ENCODE measurements at regions not wholly inside any gene's neighbourhood (a gene's known extent, or its start where the extent isn't known, plus 50 kb on each side); places are given as distances from the start of the nearest gene placed in this dataset.
"Not testable (repeated sequence)": the region's sequence is repeated elsewhere in the genome, so short reads cannot be mapped to it uniquely, and the experiment has no call there.

GRCh38 chr10:58066979-58067378 is 200.7 kb downstream of the IPMK start:
- DNase-seq, result no peak

- no peak for DNase-seq
Observed at GRCh38 chr10:58066126-58066525, 201.6 kb downstream of the IPMK start.

- DNase-seq, result no peak
Observed at GRCh38 chr10:58065529-58065815, 202.2 kb downstream of the IPMK start.

GRCh38 chr10:58064714-58065528 is 202.8 kb downstream of the IPMK start:
- peak; percentile 25 for DNase-seq

GRCh38 chr10:58063861-58064480 is 203.7 kb downstream of the IPMK start:
- DNase-seq, result no peak

GRCh38 chr10:58058683-58059082 is 209.0 kb downstream of the IPMK start:
- DNase-seq, result not testable (repeated sequence)

DNA sequence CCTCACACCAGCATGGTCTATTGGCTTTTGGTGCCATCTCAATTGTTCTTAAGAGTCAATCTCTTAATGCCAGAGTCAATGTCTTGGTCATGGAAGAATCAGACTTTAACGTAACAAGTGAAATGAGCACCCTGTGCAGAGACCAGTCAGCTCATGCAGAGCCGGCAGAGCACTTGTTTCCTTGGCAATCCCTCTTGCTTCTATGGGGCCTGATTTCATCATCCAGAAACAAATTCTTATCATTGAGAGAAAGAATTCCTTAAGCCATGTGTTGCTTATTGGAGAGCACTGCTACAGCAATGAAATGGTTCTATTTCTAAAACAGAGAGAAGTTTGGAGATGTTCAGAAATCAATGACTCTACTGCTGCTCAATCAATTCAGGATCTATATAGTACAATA is 212.8 kb downstream of the IPMK start:
- DNase-seq, result no peak

- no peak for DNase-seq
Observed at GRCh38 chr10:58052772-58053171, 214.9 kb downstream of the IPMK start.

- no peak for DNase-seq
Observed at GRCh38 chr10:58050575-58050974, 217.1 kb downstream of the IPMK start.

DNA sequence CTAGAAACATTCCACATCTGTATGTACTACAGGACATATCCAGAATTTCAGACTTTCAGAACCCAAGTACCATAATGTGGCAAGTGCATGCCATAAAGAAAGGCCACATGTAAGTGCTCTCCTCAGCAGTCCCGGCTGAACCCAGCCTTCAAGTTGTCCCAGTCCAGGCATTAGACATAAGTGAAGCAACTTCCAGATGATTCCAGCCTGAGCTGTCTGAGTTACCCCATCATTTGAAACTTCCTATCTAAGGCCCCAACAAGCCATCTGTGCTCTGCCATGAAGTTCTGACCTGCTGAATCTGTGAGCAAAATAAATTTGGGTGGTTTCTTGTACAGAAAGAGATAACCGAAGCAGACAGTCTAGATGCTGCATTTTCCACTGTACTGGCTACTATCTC is 218.8 kb downstream of the IPMK start:
- DNase-seq, result no peak

GRCh38 chr10:58044072-58044471 is 223.6 kb downstream of the IPMK start:
- DNase-seq, result no peak

- no peak for DNase-seq
Observed at GRCh38 chr10:58041901-58042300, 225.8 kb downstream of the IPMK start.

- no peak for DNase-seq
Observed at GRCh38 chr10:58030208-58030607, 237.5 kb downstream of the IPMK start.

GRCh38 chr10:58028597-58029366 is 238.9 kb downstream of the IPMK start:
- no peak for DNase-seq

GRCh38 chr10:58027426-58027825 is 240.3 kb downstream of the IPMK start:
- no peak for DNase-seq

DNA sequence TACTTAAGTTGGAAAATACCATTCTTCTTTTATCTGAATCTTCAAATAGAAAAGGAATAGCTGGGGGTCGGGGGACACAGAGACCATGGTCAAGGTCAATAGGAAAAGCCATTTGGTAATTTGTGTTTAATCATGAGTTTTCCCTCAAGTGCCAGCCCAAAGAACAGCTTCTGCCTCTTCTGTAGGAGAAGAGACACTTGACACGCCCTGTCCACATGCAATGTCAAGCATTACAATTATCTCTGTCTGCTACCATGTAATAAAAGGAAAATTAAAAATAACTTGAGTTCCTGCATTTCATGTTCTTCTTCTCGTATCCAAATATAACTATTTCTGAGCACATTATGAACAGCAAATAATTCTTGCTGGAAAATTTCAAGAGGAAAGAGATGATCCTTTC is 241.7 kb downstream of the IPMK start:
- no peak for DNase-seq

GRCh38 chr10:58023341-58024073 is 244.2 kb downstream of the IPMK start:
- peak; percentile 7 for DNase-seq

- no peak for DNase-seq
Observed at GRCh38 chr10:58019863-58020537, 247.7 kb downstream of the IPMK start.

DNA sequence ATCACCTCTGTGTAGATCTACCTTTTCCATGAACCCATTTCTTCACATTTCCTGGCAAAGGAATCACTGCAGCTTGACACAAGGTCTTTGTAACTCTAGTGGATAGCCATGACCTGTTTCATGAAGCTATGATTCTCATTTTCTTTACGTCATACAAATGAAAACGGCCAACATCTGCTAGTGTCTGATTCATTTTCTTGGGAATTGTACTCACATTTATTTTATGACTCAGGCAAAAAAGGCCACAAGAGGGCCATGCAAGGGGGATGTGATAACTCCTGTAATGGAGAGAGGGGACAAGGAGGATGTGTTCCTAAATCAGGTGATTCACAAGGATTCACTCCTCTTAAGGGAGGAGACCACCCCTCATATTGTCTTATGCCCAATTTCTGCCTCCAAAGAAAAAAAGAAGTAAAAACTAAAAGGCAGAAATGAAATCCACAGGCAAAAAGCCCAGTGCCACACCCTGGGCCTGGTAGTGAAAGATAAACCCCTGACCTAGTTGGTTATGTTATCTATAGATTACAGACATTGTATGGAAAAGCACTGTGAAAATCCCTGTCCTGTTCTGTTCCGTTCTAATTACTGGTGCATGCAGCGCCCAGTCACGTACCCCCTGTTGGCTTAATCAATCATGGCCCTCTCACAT is 249.9 kb downstream of the IPMK start:
- no peak for DNase-seq

DNA sequence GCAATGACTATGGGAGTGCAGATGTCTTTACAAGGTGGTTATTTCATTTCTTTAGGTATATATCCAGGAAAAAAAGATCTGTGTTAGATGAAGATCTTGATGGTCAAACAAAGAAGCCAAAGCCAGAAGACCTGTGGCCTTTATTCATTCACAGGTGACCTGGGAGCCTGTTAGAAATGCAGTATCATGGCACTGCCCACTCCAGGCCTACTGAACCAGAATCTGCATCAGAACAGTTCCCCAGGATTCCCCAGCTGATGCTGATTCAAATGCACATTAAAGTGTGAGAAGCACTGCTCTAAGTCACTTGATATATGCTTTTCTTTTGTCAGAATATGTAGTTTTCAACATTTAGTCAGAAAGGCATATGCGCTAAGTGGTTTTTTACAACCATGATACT is 251.1 kb downstream of the IPMK start:
- no peak for DNase-seq

DNA sequence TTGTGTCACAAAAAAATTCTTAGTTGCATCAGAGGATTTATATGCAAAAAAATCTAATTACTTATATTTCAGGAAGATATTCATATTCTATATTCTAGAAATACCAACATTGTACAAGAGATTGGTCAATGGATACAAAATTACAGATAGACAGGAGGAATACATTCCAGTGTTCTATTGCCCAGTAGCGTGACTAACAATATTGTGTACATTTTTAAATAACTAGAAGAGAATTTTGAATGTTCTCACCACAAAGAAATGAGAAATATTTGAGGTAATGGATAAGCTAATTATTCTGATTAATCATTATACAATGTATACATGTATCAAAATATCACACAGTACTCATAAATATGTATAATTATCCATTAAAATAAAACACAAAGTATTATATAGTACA is 253.3 kb downstream of the IPMK start:
- DNase-seq, result no peak

DNA sequence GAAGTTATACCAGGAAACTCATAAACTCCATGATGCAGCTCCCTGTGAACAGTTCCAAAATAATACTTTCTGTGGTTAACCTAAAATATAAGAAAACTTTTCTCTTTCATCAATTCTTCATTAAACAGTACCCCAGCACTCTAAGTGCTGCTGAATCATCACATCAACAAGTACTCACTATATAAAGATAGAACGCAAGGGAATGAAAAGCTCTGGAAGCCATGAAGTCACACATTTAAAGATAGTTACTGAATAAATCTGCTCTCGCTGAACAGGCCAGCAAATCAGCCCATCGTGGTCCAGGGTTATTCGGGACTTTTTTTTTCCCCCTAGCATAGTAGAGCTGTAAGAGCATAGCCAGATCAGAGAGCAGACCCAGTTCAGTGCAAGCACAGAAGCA is 254.3 kb downstream of the IPMK start:
- DNase-seq, result no peak
